ENCODE measurements at regions not wholly inside any gene's neighbourhood (a gene's known extent, or its start where the extent isn't known, plus 50 kb on each side); places are given as distances from the start of the nearest gene placed in this dataset.
A peak's percentile ranks its signal among the peaks of the same experiment; 100 is the strongest.

GRCh38 chr4:160319868-160320260, 1217.0 kb downstream of the RAPGEF2 start:
- DNase-seq (ENCODE audit: low read depth in 1 of 2, low spot score in 1 of 2) (peak in 1 of 2 experiments; percentile 74), ATAC-seq (peak; percentile 45 to 46; a peak in 5 of 6 replicates), FAIRE-seq (no peak)
- peak overlapping the region; percentile 96 to 99 for H3K27ac ChIP-seq
- CTCF ChIA-PET = no interaction called here
- TF ChIP-seq USF2 (IDR thresholded peaks at IDR 0.05) (no peak), FOSB (CRISPR knock-in tag; IDR thresholded peaks at IDR 0.05) (no peak), ZNF302 (CRISPR knock-in tag; IDR thresholded peaks at IDR 0.05) (no peak), CBX8 (IDR thresholded peaks at IDR 0.05) (no peak), EHMT2 (IDR thresholded peaks at IDR 0.05; ENCODE audit: low read depth) (no peak), EP300 (IDR thresholded peaks at IDR 0.05) (0 out of 5 replicates have a peak, but pooled peaks of 1 of the 2 experiments have one; percentile 25), KDM1A (IDR thresholded peaks at IDR 0.05; ENCODE audit: low read depth) (no peak), JUNB (IDR thresholded peaks at IDR 0.05) (peak; percentile 30; the same call in 1 of the 2 replicates), HDAC2 (IDR thresholded peaks at IDR 0.05) (no peak), ELK1 (IDR thresholded peaks at IDR 0.05; ENCODE audit: low read depth, low read length) (no peak), KDM5A (IDR thresholded peaks at IDR 0.05) (no peak), JUN (IDR thresholded peaks at IDR 0.05) (no peak), CHD2 (IDR thresholded peaks at IDR 0.05; ENCODE audit: low read length, partially characterized antibody) (no peak), HOXB13 (CRISPR knock-in tag; IDR thresholded peaks at IDR 0.05; ENCODE audit: low read depth) (no peak), CTCF (IDR thresholded peaks at IDR 0.05) (no peak), POLR2A (IDR thresholded peaks at IDR 0.05; ENCODE audit: low read length) (no peak), ATOH8 (CRISPR knock-in tag; IDR thresholded peaks at IDR 0.05; ENCODE audit: low read depth) (no peak), NFE2L2 (conservative IDR thresholded peaks at IDR 0.05; ENCODE audit: low read length) (no peak), GATA3 (IDR thresholded peaks at IDR 0.05; ENCODE audit: borderline replicate concordance) (no peak), EHF (CRISPR knock-in tag; IDR thresholded peaks at IDR 0.05) (no peak), CBX2 (IDR thresholded peaks at IDR 0.05; ENCODE audit: borderline replicate concordance, low read depth) (no peak), E2F6 (IDR thresholded peaks at IDR 0.05; ENCODE audit: borderline replicate concordance, low read depth) (no peak), NR3C1 (IDR thresholded peaks at IDR 0.05) (no peak), MAX (IDR thresholded peaks at IDR 0.05) (no peak), CHD4 (IDR thresholded peaks at IDR 0.05; ENCODE audit: borderline replicate concordance) (no peak), REST (IDR thresholded peaks at IDR 0.05) (no peak), RAD21 (conservative IDR thresholded peaks at IDR 0.05 in 1 of 2, IDR thresholded peaks at IDR 0.05 in 1 of 2) (no peak), MYC (IDR thresholded peaks at IDR 0.05; ENCODE audit: borderline replicate concordance, low read length) (no peak), ZC3H11A (IDR thresholded peaks at IDR 0.05) (no peak), CEBPB (IDR thresholded peaks at IDR 0.05) (peak in 1 of 2 experiments; percentile 36; a peak in 1 of 4 replicates), FOSL2 (IDR thresholded peaks at IDR 0.05) (peak; percentile 40; the same call in 1 of the 2 replicates), FOSL2 (CRISPR knock-in tag; IDR thresholded peaks at IDR 0.05) (peak; percentile 48; the same call in 1 of the 2 replicates), PBX3 (IDR thresholded peaks at IDR 0.05) (no peak)
- peaks cover 22% of the 10 kb centered on the region for H3K9me3 ChIP-seq
- peak overlapping the region; percentile 87 for H3K4me2 ChIP-seq
- POLR2A ChIA-PET = no interaction called here
- no peak overlapping the region for H3K4me3 ChIP-seq
- peaks cover 32% of the 10 kb centered on the region for H3K4me1 ChIP-seq
- WGBS (ENCODE audit: missing lambda C conversion rate) = 4% methylated on average over 2 of the region's 2 CpGs
